Ishikawa (cell line): ENCODE measurements at regions not wholly inside any gene's neighbourhood (a gene's known extent, or its start where the extent isn't known, plus 50 kb on each side); places are given as distances from the start of the nearest gene placed in this dataset.

Experiments used
- CEBPB ChIP-seq: IDR thresholded peaks from 2 replicates; pipeline ENCODE4 v1.6.1; 2012
- CREB1 ChIP-seq: IDR thresholded peaks from 2 replicates; pipeline ENCODE4 v1.6.1; 2012; ENCODE audit warnings: low read depth
- EGR1 ChIP-seq: IDR thresholded peaks from 2 replicates; pipeline ENCODE4 v1.6.1; 2012
- EP300 ChIP-seq: IDR thresholded peaks from 2 replicates; pipeline ENCODE4 v1.6.1; 2012; ENCODE audit warnings: borderline replicate concordance
- FOXM1 ChIP-seq: IDR thresholded peaks from 2 replicates; pipeline ENCODE4 v1.6.1; 2012; ENCODE audit warnings: low read depth, borderline replicate concordance
- MAX ChIP-seq: IDR thresholded peaks from 2 replicates; pipeline ENCODE4 v1.6.1; 2012
- NFIC ChIP-seq: IDR thresholded peaks from 2 replicates; pipeline ENCODE4 v1.6.1; 2012
- RAD21 ChIP-seq: IDR thresholded peaks from 2 replicates; pipeline ENCODE4 v1.6.1; 2012; ENCODE audit warnings: low read depth
- REST ChIP-seq: IDR thresholded peaks from 2 replicates; pipeline ENCODE4 v1.6.1; 2012; ENCODE audit warnings: low read depth, mild to moderate bottlenecking
- TAF1 ChIP-seq: IDR thresholded peaks from 2 replicates; pipeline ENCODE4 v1.6.1; 2012; ENCODE audit warnings: low read depth, mild to moderate bottlenecking
- TCF12 ChIP-seq: IDR thresholded peaks from 2 replicates; pipeline ENCODE4 v1.6.1; 2012; ENCODE audit warnings: low read depth
- TEAD4 ChIP-seq: IDR thresholded peaks from 2 replicates; pipeline ENCODE4 v1.6.1; 2012
- USF1 ChIP-seq: IDR thresholded peaks from 2 replicates; pipeline ENCODE4 v1.6.1; 2012
- YY1 ChIP-seq: IDR thresholded peaks from 2 replicates; pipeline ENCODE4 v1.6.1; 2012; ENCODE audit warnings: low read depth
- ZBTB7A ChIP-seq: IDR thresholded peaks from 2 replicates; pipeline ENCODE4 v1.6.1; 2012; ENCODE audit warnings: low read depth

GRCh38 chr1:157409927-157410326, 142.4 kb downstream of the FCRL5 start:
- TF ChIP-seq EP300: no peak
- TF ChIP-seq REST: no peak
- no peak for TF ChIP-seq TAF1
- TF ChIP-seq RAD21: no peak
- no peak for TF ChIP-seq CREB1
- no peak for TF ChIP-seq MAX

- TF ChIP-seq NFIC (no peak), USF1 (no peak), TAF1 (no peak)
These were observed 144.3 kb downstream of the FCRL5 start for GRCh38 chr1:157407917-157408525.

GRCh38 chr1:157407367-157407766, 144.9 kb downstream of the FCRL5 start:
- TF ChIP-seq TCF12 (no peak), REST (no peak), CREB1 (no peak), TEAD4 (no peak), YY1 (no peak), TAF1 (no peak), FOXM1 (no peak)

GRCh38 chr1:157405662-157406061, 146.7 kb downstream of the FCRL5 start:
- TF ChIP-seq EGR1 (no peak), MAX (no peak), CEBPB (no peak), CREB1 (no peak), REST (no peak), USF1 (no peak), RAD21 (no peak), TCF12 (no peak)

- no peak for TF ChIP-seq REST
- TF ChIP-seq TEAD4: no peak
- TF ChIP-seq FOXM1: no peak
- no peak for TF ChIP-seq EP300
- no peak for TF ChIP-seq YY1
- no peak for TF ChIP-seq ZBTB7A
- TF ChIP-seq MAX: no peak
- TF ChIP-seq CEBPB: no peak
- no peak for TF ChIP-seq NFIC
- TF ChIP-seq TAF1: no peak
- no peak for TF ChIP-seq TCF12
- TF ChIP-seq RAD21: no peak
- no peak for TF ChIP-seq CREB1
- TF ChIP-seq USF1: no peak
- no peak for TF ChIP-seq EGR1
These were observed 147.7 kb downstream of the FCRL5 start for GRCh38 chr1:157404614-157405013.
